Dermis blood vessel endothelial cell (primary cell): ENCODE measurements at regions not wholly inside any gene's neighbourhood (a gene's known extent, or its start where the extent isn't known, plus 50 kb on each side); places are given as distances from the start of the nearest gene placed in this dataset.
A peak's percentile ranks its signal among the peaks of the same experiment; 100 is the strongest.

ENCODE experiments used
- DNase-seq: peaks from one replicate; pipeline ENCODE4 v3.0.0; 2010

DNA sequence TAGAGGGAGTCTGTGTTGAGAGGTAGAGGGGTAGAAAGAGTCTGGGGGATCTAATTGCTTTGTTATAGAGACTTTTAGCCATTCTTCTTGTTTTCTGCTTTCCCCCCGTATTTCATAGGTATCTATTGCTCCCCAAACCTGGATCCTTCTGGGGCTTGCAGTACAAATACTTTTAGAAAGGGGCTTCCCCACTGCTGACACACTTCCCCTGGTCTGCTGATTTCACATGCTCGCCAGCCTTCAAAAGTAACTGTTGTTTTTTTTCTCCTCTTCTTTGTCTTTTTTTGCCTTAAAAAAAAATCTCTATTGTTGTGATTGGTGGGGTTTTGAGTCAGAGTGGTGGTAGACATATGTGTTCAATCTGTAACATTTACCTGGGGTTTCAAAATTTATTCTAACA is 300.6 kb upstream of the AZI2 start:
- DNase-seq = no peak

GRCh38 chr3:28651159-28651558 is 302.5 kb upstream of the AZI2 start:
- DNase-seq = no peak

- no peak for DNase-seq
Measured at GRCh38 chr3:28664123-28664522, 315.5 kb upstream of the AZI2 start.

DNA sequence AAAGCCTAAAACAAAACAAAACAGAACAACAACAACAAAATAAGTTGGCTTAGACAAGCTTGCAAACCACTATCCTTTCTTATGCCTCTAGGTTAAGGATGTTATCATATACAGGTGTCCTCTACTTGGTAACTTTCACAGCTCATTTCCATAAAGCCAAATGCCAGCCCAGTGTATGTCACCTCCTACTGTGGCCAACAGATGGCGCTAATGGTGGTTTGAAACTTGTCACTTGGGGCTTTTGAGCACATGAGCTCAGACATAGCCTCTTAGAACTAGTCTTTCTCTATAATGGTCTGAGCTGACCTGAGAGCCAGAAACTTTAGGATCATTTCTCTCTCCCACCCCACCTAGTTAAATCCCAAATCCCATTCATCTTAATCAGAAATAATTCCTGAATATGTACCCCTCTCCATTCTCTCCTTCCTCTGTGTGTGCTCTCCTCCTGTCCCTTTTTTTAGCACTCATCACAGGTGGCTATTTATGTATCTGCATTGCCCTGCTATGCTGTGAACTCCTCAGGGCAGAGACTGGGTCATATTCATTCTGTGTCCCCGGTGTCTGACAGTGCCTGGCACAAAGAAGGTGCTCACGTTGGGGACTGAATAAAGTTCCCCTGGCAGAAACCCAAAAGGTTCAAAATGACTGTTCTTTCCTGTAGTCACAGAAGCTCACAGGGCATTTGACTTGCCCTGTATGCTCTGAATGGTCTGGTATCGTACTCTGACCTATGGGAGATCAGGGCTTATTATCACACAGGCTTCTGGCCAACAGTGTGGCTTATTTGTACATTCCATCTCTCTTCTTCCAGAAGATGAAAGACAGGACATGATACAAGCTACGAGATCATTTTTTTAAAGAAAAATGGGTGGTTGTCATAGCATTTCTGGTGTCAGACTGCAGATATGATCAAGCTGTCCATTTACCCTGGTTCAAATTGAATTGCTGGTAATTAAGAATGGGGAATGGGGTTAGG is 319.3 kb upstream of the AZI2 start:
- DNase-seq = peak; percentile 86

DNA sequence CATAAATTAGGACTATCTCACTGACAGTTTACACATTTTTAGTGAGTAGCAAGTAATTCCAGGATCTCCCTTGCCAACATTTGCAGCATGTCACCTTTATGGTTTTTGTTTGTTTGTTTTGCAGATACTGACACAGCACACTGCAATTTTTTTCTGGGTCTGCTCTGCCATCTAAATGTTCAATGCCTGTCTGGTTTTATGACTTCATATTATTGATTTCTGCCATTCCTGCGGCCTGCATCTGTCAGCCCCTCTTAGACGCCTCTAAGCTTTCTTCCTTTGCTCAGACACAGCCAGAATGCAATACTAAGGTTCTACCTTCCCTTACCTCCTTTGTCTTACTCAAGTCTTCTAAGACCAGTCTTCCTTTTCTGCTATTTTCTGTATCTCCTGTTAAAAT is 321.2 kb upstream of the AZI2 start:
- no peak for DNase-seq

DNA sequence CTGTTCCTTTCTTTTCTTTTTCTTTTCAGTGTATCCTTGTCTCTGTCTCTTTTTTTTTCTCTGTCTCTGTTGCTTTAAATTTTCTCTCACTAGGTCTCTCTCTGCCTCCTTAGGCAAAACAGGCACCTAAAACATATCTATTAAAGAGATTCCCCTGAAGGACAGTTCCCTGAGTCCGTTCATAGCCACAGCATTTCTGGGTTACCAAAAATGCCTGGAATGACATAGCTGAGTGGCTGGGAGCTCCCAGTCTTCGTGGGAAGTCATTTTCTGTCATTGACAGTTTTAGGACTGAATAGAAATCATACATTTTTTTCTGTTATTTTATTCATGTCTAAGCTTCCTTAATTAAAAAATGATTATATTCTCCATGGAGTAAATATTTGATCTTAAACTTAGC is 323.8 kb upstream of the AZI2 start:
- no peak for DNase-seq

- no peak for DNase-seq
Measured at GRCh38 chr3:28673446-28673845, 324.8 kb upstream of the AZI2 start.

- DNase-seq = no peak
Measured at GRCh38 chr3:28674212-28674611, 325.6 kb upstream of the AZI2 start.

DNA sequence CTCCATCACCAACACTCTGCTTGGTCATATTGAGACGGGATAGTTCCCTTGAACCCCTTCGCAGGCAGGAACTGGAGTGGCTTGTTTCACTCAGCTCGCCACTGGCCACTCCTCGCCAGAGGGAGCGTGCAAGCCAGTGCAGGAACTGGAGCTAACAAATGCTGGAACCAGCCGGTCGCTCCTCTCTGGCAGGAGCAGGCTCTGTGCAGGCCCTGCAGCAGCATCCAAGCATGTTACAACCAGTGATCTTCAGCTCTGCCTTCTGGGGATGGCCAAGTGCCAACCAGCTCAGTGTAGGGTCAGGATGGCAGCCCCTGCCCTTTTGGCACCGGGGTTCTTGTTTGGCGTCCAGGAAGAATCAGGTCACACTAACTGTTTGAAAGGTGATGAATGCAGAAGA is 329.0 kb upstream of the AZI2 start:
- DNase-seq = no peak

DNA sequence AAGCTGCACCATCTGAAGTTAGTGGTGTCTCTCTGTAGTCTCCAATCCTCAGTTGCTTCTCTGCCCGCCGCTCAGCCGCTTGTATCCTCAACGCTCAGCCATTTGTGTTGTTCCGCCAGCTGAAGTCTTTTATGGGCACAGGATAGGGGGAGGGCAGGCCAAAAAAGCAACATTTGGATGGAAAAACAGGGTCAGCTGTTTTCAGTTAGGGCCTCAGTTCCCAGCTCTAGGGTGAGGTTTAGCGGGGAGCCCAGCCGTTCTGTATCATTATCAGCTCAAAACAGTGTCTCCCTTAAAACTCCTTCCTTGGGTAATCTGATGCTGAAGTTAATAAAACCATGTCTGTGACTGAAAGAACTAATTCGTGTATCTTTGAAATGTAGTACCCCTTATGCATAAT is 329.5 kb upstream of the AZI2 start:
- no peak for DNase-seq

- no peak for DNase-seq
Measured at GRCh38 chr3:28680050-28680449, 331.4 kb upstream of the AZI2 start.

GRCh38 chr3:28682121-28682520 is 333.5 kb upstream of the AZI2 start:
- DNase-seq = no peak

- DNase-seq = no peak
Measured at GRCh38 chr3:28690176-28690575, 341.6 kb upstream of the AZI2 start.

DNA sequence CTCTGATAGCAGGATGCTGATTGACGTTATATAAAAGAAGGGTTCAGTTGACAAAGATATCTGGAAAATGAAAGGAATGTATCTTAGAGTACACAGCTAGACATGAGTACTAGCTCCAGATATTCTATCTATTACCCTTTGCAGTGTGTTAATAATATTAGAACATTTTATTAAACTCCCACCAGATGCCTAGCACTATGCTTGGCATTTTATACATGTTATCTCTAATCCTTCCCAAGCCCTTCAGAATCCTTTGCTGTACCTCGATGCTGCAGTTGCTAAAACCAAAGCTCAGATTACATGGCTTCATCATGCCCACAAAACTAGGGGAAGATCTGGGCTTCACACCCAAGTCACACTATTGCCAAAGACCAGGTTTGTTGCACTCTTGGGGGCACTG is 350.1 kb upstream of the AZI2 start:
- no peak for DNase-seq

- DNase-seq = no peak
Measured at GRCh38 chr3:28699283-28699682, 350.7 kb upstream of the AZI2 start.

GRCh38 chr3:28700728-28701127 is 352.1 kb upstream of the AZI2 start:
- no peak for DNase-seq

DNA sequence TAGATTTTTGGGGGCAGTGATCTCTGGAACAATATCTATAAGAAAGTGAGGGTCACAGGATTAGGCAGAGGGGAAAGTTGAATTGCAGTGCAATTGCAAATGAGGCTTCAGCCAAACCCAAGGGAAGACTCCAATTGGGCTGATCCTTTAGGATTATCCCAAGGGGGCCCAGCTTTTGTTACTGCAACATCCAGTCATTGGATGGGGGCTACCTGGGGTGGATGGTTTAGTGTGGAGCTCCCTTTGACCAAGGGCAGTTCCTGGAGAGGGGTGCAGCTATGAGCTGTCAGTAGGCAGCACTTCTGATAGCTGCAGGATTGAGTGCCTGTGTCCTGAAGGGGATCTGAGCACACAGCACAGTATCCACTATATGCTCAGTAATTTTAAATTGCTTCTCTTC is 355.2 kb upstream of the AZI2 start:
- no peak for DNase-seq

DNA sequence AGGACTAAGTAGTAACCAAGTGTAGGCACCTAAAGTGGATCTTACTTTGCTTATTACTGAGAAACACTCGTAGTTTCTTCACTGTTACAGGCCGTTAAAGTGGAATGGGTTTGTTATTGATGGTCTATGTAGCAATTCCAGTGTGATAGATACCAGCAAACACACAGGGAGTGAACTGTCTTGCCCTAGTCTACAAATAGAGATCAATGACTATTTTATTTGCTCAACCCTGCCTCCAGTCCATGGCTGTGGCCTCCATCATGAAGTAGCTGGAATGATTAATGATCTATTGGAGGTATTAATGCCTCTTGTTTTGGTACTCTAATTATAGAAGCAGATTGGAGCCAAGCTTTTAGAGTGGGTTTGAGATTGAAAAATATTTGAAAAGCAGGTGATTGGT is 362.7 kb upstream of the AZI2 start:
- DNase-seq = no peak

- DNase-seq = no peak
Measured at GRCh38 chr3:28716939-28717338, 368.3 kb upstream of the AZI2 start.

- peak; percentile 53 for DNase-seq
Measured at GRCh38 chr3:28718074-28718849, 369.6 kb upstream of the AZI2 start.

GRCh38 chr3:28726840-28727239 is 378.2 kb upstream of the AZI2 start:
- peak; percentile 69 for DNase-seq

DNA sequence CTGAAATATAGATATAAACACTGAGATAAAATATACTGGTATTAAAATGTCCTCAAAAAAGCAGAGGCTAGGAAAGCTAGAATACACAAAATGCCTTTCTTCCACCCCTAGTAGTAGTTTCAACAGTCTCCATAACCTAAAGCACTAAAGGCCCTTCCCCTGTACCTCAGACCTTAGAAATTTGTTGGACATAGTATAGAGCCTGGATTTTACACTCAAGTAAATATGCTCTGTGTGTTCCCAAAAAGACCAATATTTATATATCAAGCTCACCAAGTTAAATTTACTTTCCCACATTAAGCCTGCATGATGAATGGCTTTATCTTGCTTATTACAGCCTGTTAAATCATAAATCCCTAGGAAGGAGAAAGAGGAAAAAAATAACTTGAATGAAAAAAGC is 378.7 kb upstream of the AZI2 start:
- no peak for DNase-seq

DNA sequence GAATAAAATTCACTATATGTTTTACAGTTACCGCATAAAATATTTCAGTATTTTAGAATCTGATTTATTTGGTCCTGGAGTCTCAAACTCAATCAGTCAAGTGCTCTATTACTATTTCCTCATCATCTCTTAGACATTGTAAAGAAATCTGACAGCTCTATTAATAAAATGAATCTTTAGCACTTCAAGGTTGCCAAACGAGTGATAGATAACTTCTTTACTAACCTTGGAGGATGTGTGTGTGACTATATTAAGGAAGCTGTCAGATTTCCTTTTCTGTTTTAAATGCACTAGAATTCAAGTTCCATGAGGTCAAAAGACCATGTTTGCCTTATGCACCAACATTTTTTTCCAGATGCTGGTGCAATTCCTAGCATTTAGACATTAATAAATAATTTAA is 389.8 kb upstream of the AZI2 start:
- no peak for DNase-seq

- no peak for DNase-seq
Measured at GRCh38 chr3:28739647-28740046, 391.0 kb upstream of the AZI2 start.
